ENCODE measurements at regions not wholly inside any gene's neighbourhood (a gene's known extent, or its start where the extent isn't known, plus 50 kb on each side); places are given as distances from the start of the nearest gene placed in this dataset.

DNA sequence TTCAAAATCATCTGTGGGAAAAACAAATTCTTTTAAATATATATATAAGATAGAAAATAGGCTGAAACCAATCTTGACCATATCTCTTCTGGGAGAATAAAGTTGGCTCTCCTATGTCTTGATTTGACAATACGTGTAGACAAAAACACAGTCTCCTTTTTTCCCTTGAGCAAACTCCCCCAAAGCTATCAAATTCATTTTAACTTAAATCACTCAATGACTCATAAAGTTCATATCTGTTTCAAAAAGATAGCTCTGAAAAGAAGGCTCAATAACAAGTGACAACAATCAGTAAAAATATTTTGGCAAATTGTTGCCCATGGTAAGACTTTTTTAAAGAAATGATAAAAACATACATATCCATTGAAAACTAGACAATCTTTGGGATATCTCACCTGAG is 236.0 kb upstream of the TENT5A start:
- H3K27me3 ChIP-seq (ENCODE audit: control insufficient read depth in 2 of 2, insufficient read depth in 2 of 2, low read length in 2 of 2): no peaks in the 10 kb centered on the region
- TF ChIP-seq, protein P1, sequence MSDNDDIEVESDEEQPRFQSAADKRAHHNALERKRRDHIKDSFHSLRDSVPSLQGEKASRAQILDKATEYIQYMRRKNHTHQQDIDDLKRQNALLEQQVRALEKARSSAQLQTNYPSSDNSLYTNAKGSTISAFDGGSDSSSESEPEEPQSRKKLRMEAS (IDR thresholded peaks at IDR 0.05; ENCODE audit: insufficient read depth, insufficient read length): no peak
- TF ChIP-seq POLR2A (IDR thresholded peaks at IDR 0.05; ENCODE audit: low read depth, low read length) (no peak), FOS (IDR thresholded peaks at IDR 0.05; ENCODE audit: borderline replicate concordance, insufficient read depth, low read length) (no peak), POLR2AphosphoS5 (IDR thresholded peaks at IDR 0.05; ENCODE audit: insufficient read depth, low read depth, low read length) (no peak), JUN (IDR thresholded peaks at IDR 0.05; ENCODE audit: borderline replicate concordance, insufficient read depth, insufficient read length, low read depth) (no peak), EZH2 (IDR thresholded peaks at IDR 0.05; ENCODE audit: borderline replicate concordance, low read depth, low read length, severe bottlenecking) (no peak), MYC (IDR thresholded peaks at IDR 0.05; ENCODE audit: low read depth, low read length) (no peak), GATA2 (IDR thresholded peaks at IDR 0.05; ENCODE audit: insufficient read depth, insufficient read length, low read depth, low read length) (no peak)
- TF ChIP-seq, protein P2, sequence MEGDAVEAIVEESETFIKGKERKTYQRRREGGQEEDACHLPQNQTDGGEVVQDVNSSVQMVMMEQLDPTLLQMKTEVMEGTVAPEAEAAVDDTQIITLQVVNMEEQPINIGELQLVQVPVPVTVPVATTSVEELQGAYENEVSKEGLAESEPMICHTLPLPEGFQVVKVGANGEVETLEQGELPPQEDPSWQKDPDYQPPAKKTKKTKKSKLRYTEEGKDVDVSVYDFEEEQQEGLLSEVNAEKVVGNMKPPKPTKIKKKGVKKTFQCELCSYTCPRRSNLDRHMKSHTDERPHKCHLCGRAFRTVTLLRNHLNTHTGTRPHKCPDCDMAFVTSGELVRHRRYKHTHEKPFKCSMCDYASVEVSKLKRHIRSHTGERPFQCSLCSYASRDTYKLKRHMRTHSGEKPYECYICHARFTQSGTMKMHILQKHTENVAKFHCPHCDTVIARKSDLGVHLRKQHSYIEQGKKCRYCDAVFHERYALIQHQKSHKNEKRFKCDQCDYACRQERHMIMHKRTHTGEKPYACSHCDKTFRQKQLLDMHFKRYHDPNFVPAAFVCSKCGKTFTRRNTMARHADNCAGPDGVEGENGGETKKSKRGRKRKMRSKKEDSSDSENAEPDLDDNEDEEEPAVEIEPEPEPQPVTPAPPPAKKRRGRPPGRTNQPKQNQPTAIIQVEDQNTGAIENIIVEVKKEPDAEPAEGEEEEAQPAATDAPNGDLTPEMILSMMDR (IDR thresholded peaks at IDR 0.05; ENCODE audit: extremely low read depth in 1 of 2, insufficient read depth in 1 of 2, low read depth in 1 of 2, low read length in 2 of 2): no peak
- H3K27ac ChIP-seq (ENCODE audit: insufficient read depth, low read depth, low read length): no peak overlapping the region
- BruUV-seq (replicated peaks): no TSS peak
- H3K9ac ChIP-seq (replicated peaks; ENCODE audit: extremely low read depth, insufficient read depth, low read length): no peak overlapping the region
- H3K9me1 ChIP-seq (replicated peaks; ENCODE audit: control insufficient read depth, extremely low read depth, insufficient read depth, low read length): no peaks in the 10 kb centered on the region
- no peaks in the 10 kb centered on the region for H3K36me3 ChIP-seq (ENCODE audit: control insufficient read depth in 2 of 2, extremely low read depth in 1 of 2, insufficient read depth in 2 of 2, low read length in 2 of 2)
- no peaks in the 10 kb centered on the region for H4K20me1 ChIP-seq (replicated peaks; ENCODE audit: control insufficient read depth, extremely low read depth, insufficient read depth, low read length)
- POLR2A ChIA-PET: no interaction called here
- dilution Hi-C loops (cut with MboI; ENCODE audit: extremely low pct_ligation_motif_present, low sequenced_read_pairs) (no loop called here), intact Hi-C loops (cut with micrococcal nuclease) (no loop called here)
- no peaks in the 10 kb centered on the region for H3K79me2 ChIP-seq (ENCODE audit: control insufficient read depth, insufficient read depth, low read length)
- H3K9me3 ChIP-seq (replicated peaks; ENCODE audit: control insufficient read depth, insufficient read depth, low read length): no peaks in the 10 kb centered on the region
- H2AFZ ChIP-seq (ENCODE audit: low read depth, low read length): no peak overlapping the region
- CTCF ChIA-PET: interaction anchor here (0.6 kb wide), 1 partner anchor 87 kb away, joined by 3 read pairs; no protein-coding TSS in a partner anchor
- H3K4me1 ChIP-seq (ENCODE audit: control insufficient read depth, extremely low read depth, insufficient read depth, low read length): no peaks in the 10 kb centered on the region
- H3K4me3 ChIP-seq (replicated peaks in 1 of 3; ENCODE audit: insufficient read depth in 1 of 3, low read depth in 1 of 3, low read length in 3 of 3): no peak overlapping the region
- DNase-seq (ENCODE audit: low read depth, low spot score) (no peak), FAIRE-seq (no peak)
- no peak overlapping the region for H3K4me2 ChIP-seq (ENCODE audit: insufficient read depth, low read length)

Measured in endothelial cell of umbilical vein (primary cell).